ENCODE measurements at regions not wholly inside any gene's neighbourhood (a gene's known extent, or its start where the extent isn't known, plus 50 kb on each side); places are given as distances from the start of the nearest gene placed in this dataset.

DNA sequence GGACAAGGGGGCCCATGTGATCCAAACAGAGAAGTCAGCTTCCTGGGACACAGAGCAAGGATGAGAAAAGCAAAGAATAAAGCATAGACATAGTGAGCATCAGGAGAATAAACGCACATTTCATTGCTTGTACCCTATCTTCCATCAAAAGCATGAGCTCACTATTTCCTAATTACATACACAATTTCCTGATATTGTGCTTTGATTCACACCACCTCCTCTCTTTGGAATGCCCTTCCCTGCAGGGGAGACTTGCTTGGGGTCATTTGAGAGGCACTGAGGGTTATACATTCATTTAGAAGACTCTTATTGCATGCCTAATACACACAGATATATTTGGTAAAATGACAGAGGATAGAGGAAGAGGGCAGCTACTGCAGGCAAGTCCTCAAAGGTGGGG is 185.4 kb downstream of the SEC16B start:
- Mint-ChIP-seq H3K27me3 (no peaks in the 10 kb centered on the region), H3K36me3 (ENCODE audit: low read depth) (no peaks in the 10 kb centered on the region), H3K4me3 (no peak overlapping the region), H3K4me1 (ENCODE audit: low read depth) (no peaks in the 10 kb centered on the region), H3K27ac (no peak overlapping the region), H3K9me3 (no peaks in the 10 kb centered on the region)
- CTCF ChIA-PET: no interaction called here
- POLR2A ChIA-PET: no interaction called here
- TF ChIP-seq, protein P1, sequence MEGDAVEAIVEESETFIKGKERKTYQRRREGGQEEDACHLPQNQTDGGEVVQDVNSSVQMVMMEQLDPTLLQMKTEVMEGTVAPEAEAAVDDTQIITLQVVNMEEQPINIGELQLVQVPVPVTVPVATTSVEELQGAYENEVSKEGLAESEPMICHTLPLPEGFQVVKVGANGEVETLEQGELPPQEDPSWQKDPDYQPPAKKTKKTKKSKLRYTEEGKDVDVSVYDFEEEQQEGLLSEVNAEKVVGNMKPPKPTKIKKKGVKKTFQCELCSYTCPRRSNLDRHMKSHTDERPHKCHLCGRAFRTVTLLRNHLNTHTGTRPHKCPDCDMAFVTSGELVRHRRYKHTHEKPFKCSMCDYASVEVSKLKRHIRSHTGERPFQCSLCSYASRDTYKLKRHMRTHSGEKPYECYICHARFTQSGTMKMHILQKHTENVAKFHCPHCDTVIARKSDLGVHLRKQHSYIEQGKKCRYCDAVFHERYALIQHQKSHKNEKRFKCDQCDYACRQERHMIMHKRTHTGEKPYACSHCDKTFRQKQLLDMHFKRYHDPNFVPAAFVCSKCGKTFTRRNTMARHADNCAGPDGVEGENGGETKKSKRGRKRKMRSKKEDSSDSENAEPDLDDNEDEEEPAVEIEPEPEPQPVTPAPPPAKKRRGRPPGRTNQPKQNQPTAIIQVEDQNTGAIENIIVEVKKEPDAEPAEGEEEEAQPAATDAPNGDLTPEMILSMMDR (IDR thresholded peaks at IDR 0.05): no peak
- intact Hi-C loops (cut with micrococcal nuclease): no loop called here
- no peak for DNase-seq
- ATAC-seq: no peak

DNA sequence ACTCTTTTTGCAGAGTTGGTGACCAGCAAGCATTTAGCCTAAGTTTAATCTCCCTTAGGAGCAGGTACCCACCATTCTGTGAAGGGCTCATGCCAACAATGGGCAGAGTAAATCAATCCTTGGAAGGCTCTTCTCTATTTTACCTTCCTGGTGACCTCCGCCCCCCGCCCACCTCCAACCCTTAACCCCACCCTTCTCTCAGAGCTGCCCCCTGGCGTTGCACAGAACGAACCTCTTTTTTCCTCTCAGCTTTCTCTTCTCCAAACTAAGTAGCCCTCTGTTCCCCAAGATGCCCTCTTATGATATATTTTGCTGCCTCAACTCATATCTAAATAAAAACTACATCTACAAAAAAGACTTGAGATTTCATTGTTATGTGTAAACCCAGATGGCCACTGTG is 186.8 kb downstream of the SEC16B start:
- ChIA-PET POLR2A (interaction anchor here (0.5 kb wide), 1 partner anchor 17 kb away, joined by 5 read pairs; no protein-coding TSS in a partner anchor), CTCF (no interaction called here)
- DNase-seq: no peak
- H3K27me3 Mint-ChIP-seq: no peaks in the 10 kb centered on the region
- H3K36me3 Mint-ChIP-seq (ENCODE audit: low read depth): no peaks in the 10 kb centered on the region
- H3K4me3 Mint-ChIP-seq: no peak overlapping the region
- H3K9me3 Mint-ChIP-seq: no peaks in the 10 kb centered on the region
- no peak overlapping the region for H3K27ac Mint-ChIP-seq
- H3K4me1 Mint-ChIP-seq (ENCODE audit: low read depth): no peaks in the 10 kb centered on the region
- no peak for ATAC-seq
- intact Hi-C loops (cut with micrococcal nuclease): no loop called here
- TF ChIP-seq, protein P1 (IDR thresholded peaks at IDR 0.05): no peak

DNA sequence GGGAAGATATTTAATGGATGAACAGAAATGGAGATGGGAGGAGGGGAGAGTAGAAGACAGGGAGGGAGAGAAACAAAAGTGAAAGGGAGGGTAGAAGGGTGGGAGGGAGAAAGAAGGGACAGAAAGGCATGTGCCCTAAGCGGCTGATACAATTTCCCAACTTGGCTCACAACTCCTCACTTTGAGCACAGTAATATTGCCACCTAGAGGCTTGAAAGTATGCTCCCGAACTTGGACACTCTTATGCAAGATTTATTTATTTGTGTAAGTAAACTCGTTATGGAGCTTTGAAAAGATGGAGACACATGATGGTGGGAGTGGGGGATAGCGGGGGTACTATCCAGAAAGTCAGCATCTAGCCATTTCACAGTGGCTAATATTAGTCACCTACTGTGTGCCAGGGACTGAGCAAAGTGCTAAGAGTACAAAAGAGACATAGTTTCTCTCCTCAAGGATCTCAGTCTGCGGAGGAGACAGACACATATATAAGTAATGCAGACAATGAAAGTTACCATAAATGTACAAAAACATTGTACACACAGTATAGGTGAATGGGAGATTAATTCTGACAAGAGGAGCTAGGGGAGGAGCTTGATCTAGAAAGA is 189.7 kb downstream of the SEC16B start:
- intact Hi-C loops (cut with micrococcal nuclease): no loop called here
- H3K4me3 Mint-ChIP-seq: no peak overlapping the region
- DNase-seq (no peak), ATAC-seq (no peak)
- H3K4me1 Mint-ChIP-seq (ENCODE audit: low read depth): no peaks in the 10 kb centered on the region
- H3K27ac Mint-ChIP-seq: no peak overlapping the region
- no peaks in the 10 kb centered on the region for H3K36me3 Mint-ChIP-seq (ENCODE audit: low read depth)
- ChIA-PET POLR2A (no interaction called here), CTCF (no interaction called here)
- TF ChIP-seq, protein P1 (IDR thresholded peaks at IDR 0.05): no peak
- no peaks in the 10 kb centered on the region for H3K9me3 Mint-ChIP-seq
- H3K27me3 Mint-ChIP-seq: no peaks in the 10 kb centered on the region

DNA sequence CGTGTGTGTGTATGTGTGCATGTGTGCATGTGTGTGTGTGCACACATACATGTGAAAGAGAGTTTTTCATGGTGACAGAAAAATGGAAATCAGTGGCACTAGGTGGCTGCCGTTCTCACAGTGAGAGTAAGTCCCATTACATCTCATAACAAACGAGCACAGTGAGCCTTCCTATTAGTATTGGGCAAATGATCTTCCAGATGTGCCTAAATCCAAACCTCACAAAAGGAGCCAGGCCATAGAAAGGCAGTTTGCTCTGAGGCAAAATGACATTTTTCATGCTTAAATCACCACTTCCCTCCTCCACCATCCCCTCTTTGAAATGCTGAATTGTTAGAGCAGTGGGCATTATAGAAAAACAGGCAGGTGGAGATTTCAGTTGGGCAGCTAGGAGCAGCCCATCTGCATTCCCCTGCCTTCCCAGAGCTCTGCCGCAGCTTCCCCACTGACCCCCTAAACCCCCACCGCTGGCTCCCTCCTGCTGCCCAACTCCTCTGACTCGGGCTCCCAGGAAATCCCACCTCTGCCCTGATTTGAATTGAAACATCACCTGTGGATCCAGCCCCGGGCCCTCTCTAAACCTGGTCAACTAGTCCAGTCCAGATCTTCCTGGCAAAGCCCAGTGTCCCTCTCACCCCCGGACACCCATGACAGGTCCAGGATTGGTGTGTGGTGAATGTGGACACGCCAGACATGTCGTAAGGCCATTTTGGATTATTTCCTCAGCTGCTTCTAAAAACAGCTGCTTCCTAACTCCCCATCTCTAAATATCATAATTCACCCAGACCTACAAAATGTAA is 190.5 kb downstream of the SEC16B start:
- ChIA-PET CTCF (no interaction called here), POLR2A (no interaction called here)
- Mint-ChIP-seq H3K4me1 (ENCODE audit: low read depth) (no peaks in the 10 kb centered on the region), H3K27me3 (no peaks in the 10 kb centered on the region), H3K27ac (no peak overlapping the region), H3K4me3 (no peak overlapping the region), H3K9me3 (no peaks in the 10 kb centered on the region), H3K36me3 (ENCODE audit: low read depth) (no peaks in the 10 kb centered on the region)
- TF ChIP-seq, protein P1 (IDR thresholded peaks at IDR 0.05): no peak
- DNase-seq (no peak), ATAC-seq (no peak)
- intact Hi-C loops (cut with micrococcal nuclease): no loop called here

DNA sequence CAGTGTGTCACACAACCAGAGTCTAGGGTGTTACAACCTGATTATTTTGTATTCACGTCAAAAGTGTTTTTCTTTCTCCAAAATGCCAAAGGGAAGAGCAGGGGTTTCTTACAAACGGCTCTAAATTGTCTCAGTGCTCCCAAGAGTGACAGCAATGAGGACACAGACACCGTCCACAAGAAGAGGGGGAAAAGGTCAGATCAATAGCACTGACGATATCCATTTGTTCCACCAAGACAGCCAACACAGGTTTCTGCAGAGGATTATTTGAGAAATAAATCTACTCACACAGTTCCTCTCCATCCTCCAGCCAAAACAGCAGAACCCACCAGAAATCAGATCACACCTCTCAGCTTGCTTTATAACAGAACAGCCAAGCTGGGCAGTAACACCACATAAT is 193.9 kb downstream of the SEC16B start:
- no peaks in the 10 kb centered on the region for H3K4me1 Mint-ChIP-seq (ENCODE audit: low read depth)
- CTCF ChIA-PET: no interaction called here
- peaks cover 16% of the 10 kb centered on the region for H3K9me3 Mint-ChIP-seq
- no peak overlapping the region for H3K27ac Mint-ChIP-seq
- no peak for ATAC-seq
- no peak overlapping the region for H3K4me3 Mint-ChIP-seq
- no peaks in the 10 kb centered on the region for H3K36me3 Mint-ChIP-seq (ENCODE audit: low read depth)
- intact Hi-C loops (cut with micrococcal nuclease): no loop called here
- DNase-seq: no peak
- TF ChIP-seq, protein P1 (IDR thresholded peaks at IDR 0.05): no peak
- POLR2A ChIA-PET: no interaction called here
- H3K27me3 Mint-ChIP-seq: no peaks in the 10 kb centered on the region

Measured in activated CD8-positive, alpha-beta T cell treated with anti-CD3 and anti-CD28 coated beads for 36 hours (primary cell).